ENCODE measurements at regions not wholly inside any gene's neighbourhood (a gene's known extent, or its start where the extent isn't known, plus 50 kb on each side); places are given as distances from the start of the nearest gene placed in this dataset.
"Not testable (repeated sequence)": the region's sequence is repeated elsewhere in the genome, so short reads cannot be mapped to it uniquely, and the experiment has no call there.

GRCh38 chr14:25461780-25462179 lies 411.8 kb upstream of the STXBP6 start (continued):
- no peak for TF ChIP-seq LBX2 (CRISPR knock-in tag; IDR thresholded peaks at IDR 0.05; ENCODE audit: borderline replicate concordance)
- no peak for TF ChIP-seq ZNF564 (CRISPR knock-in tag; IDR thresholded peaks at IDR 0.05)

DNA sequence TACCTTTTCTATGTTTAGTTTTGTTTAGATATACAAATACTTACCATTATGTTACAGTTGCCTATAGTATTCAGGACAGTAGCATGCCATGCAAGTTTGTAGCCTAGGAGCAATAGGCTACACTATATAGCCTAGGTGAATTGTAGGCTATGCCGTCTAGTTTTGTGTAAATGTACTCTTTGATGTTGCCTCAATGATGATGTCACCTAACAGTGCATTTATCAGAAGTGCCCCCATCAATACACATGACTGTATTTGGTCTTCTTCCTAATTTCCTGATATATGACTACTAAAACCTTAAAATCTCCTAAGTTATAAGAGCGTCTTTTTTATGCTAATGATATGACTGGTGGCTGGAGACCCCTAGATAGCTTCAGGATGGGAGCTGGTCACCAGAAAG lies 394.4 kb upstream of the STXBP6 start:
- no peaks in the 10 kb centered on the region for H3K4me1 ChIP-seq (ENCODE audit: insufficient read depth, low read length)
- H4K20me1 ChIP-seq (ENCODE audit: insufficient read depth, low read length) = no peaks in the 10 kb centered on the region
- no peaks in the 10 kb centered on the region for H3K79me2 ChIP-seq (ENCODE audit: insufficient read depth, low read length)
- CTCF ChIA-PET (ENCODE audit: low intra/inter-chr PET ratio, low total read pairs) = no interaction called here
- peaks cover 91% of the 10 kb centered on the region for H3K9me3 ChIP-seq (ENCODE audit: low read length)
- H3K27me3 ChIP-seq (ENCODE audit: control insufficient read depth in 1 of 2, insufficient read depth in 2 of 2, low read length in 2 of 2) = no peaks in the 10 kb centered on the region
- no peak overlapping the region for H3K27ac ChIP-seq (ENCODE audit: extremely low read length, insufficient read depth, low read length)
- TF ChIP-seq SAFB2 (CRISPR knock-in tag; IDR thresholded peaks at IDR 0.05; ENCODE audit: borderline replicate concordance, low read depth) (no peak), SSRP1 (CRISPR knock-in tag; IDR thresholded peaks at IDR 0.05) (no peak), CREB1 (IDR thresholded peaks at IDR 0.05) (peak; percentile 59; the same call in 1 of the 2 replicates), CREB1 (CRISPR knock-in tag; IDR thresholded peaks at IDR 0.05) (no peak), ATF7 (IDR thresholded peaks at IDR 0.05) (peak; percentile 77), ATF7 (CRISPR knock-in tag; IDR thresholded peaks at IDR 0.05) (no peak)
- no peak overlapping the region for H2AFZ ChIP-seq (ENCODE audit: low read length)
- no peak overlapping the region for H3K4me2 ChIP-seq (ENCODE audit: low read depth, low read length)
- H3K9ac ChIP-seq (ENCODE audit: insufficient read depth, low read depth, low read length) = no peak overlapping the region
- H3K4me3 ChIP-seq (replicated peaks in 1 of 3; ENCODE audit: insufficient read depth in 1 of 3, low read depth in 2 of 3, low read length in 3 of 3) = no peak overlapping the region
- FAIRE-seq (no peak), DNase-seq (ENCODE audit: low spot score) (no peak), ATAC-seq (no peak)
- BruUV-seq (replicated peaks) = no TSS peak
- in situ Hi-C loops (cut with HindIII; ENCODE audit: extremely low pct_ligation_motif_present, low pct_unique_long_range_greater_than_20kb) (no loop called here), intact Hi-C loops (cut with micrococcal nuclease; ENCODE audit: unreplicated experiment) (no loop called here)
- POLR2A ChIA-PET = no interaction called here
- 7% methylated on average over 2 of the region's 2 CpGs for WGBS (ENCODE audit: low lambda C conversion rate)
- no peaks in the 10 kb centered on the region for H3K36me3 ChIP-seq (replicated peaks in 1 of 2; ENCODE audit: control insufficient read depth in 1 of 2, insufficient read depth in 2 of 2, low read length in 2 of 2)

- H3K27me3 ChIP-seq (ENCODE audit: control insufficient read depth in 1 of 2, insufficient read depth in 2 of 2, low read length in 2 of 2); ATAC-seq; in situ Hi-C loops (cut with HindIII; ENCODE audit: extremely low pct_ligation_motif_present, low pct_unique_long_range_greater_than_20kb); H3K4me3 ChIP-seq (replicated peaks in 1 of 3; ENCODE audit: insufficient read depth in 1 of 3, low read depth in 2 of 3, low read length in 3 of 3); intact Hi-C loops (cut with micrococcal nuclease; ENCODE audit: unreplicated experiment); CTCF ChIA-PET (ENCODE audit: low intra/inter-chr PET ratio, low total read pairs); H2AFZ ChIP-seq (ENCODE audit: low read length); H3K4me1 ChIP-seq (ENCODE audit: insufficient read depth, low read length); POLR2A ChIA-PET; H3K36me3 ChIP-seq (replicated peaks in 1 of 2; ENCODE audit: control insufficient read depth in 1 of 2, insufficient read depth in 2 of 2, low read length in 2 of 2); DNase-seq (ENCODE audit: low spot score); FAIRE-seq; H3K4me2 ChIP-seq (ENCODE audit: low read depth, low read length); H3K9ac ChIP-seq (ENCODE audit: insufficient read depth, low read depth, low read length); H3K27ac ChIP-seq (ENCODE audit: extremely low read length, insufficient read depth, low read length); BruUV-seq (replicated peaks); H3K79me2 ChIP-seq (ENCODE audit: insufficient read depth, low read length); H4K20me1 ChIP-seq (ENCODE audit: insufficient read depth, low read length): not testable (repeated sequence)
- WGBS (ENCODE audit: low lambda C conversion rate) = 4% methylated on average over 2 of the region's 2 CpGs
- TF ChIP-seq MAFF (IDR thresholded peaks at IDR 0.05; ENCODE audit: low read depth, low read length) = peak; percentile 56; the same call in 1 of the 2 replicates
- peak; percentile 64 to 77 for TF ChIP-seq MAFK (conservative IDR thresholded peaks at IDR 0.05 in 1 of 2, IDR thresholded peaks at IDR 0.05 in 1 of 2; ENCODE audit: low read length in 2 of 2)
- H3K9me3 ChIP-seq (ENCODE audit: low read length) = peaks cover 95% of the 10 kb centered on the region
Measured at GRCh38 chr14:25440382-25440781, 390.4 kb upstream of the STXBP6 start.

Data from HepG2 (cell line).